HCT116 (cell line): ENCODE measurements at regions not wholly inside any gene's neighbourhood (a gene's known extent, or its start where the extent isn't known, plus 50 kb on each side); places are given as distances from the start of the nearest gene placed in this dataset.

Source experiments
- ATAC-seq: fragments of 200-7000 bp; cut with Tn5 transposase; 2 replicates; pipeline ENCODE4 v1.9.1; 2020; ENCODE audit warnings: mild to moderate bottlenecking, moderate library complexity
- BruUV-seq: library from RNA; stranded (reverse); fragments of 400-500 nt; replicated peaks from 2 replicates; lab custom pipeline; 2021; lab: Mats Ljungman, UMichigan
- CTCF ChIA-PET: fragments of 300-600 bp; sonication (Branson Sonifier 250); formaldehyde crosslinking; loops from one replicate; lab custom pipeline; 2021; ENCODE audit warnings: antibody characterized with exemption; lab: Charles Lee
- POLR2A ChIA-PET: fragments of 300-600, 350-600 bp; sonication (Branson Sonifier 250); formaldehyde crosslinking; loops from one replicate; lab custom pipeline; 2021; ENCODE audit warnings: antibody characterized with exemption; lab: Charles Lee
- RAD21 ChIA-PET, 2 experiments: fragments of 300-600 bp; sonication (Branson Sonifier 250); formaldehyde crosslinking; loops; one replicate each; lab custom pipeline; 2023; ENCODE audit warnings: low total read pairs in 2 of 2; ENCODE audit not compliant: uncharacterized antibody in 2 of 2, unreplicated experiment in 2 of 2, low non-redundant PET in 1 of 2; lab: Charles Lee
- DNase-seq: peaks from one replicate; pipeline ENCODE4 v3.0.0-alpha.2; 2010; ENCODE audit warnings: low read depth, low spot score
- H2AFZ ChIP-seq: fragments of 200-600 bp; shearing (Covaris generic), sonication (generic); 2 replicates; pipeline ENCODE4 v1.6.1; 2017; ENCODE audit warnings: low read depth, mixed run types, mixed read lengths, antibody characterized with exemption, low read length; ENCODE audit not compliant: poor library complexity, severe bottlenecking
- H3K27ac ChIP-seq: 2 replicates; pipeline ENCODE4 v1.5.1; 2012; ENCODE audit warnings: low read depth, low read length
- H3K27me3 ChIP-seq: fragments of 200-600 bp; sonication (generic); 2 replicates; pipeline ENCODE4 v1.6.1; 2016; ENCODE audit warnings: mixed run types, low read length, mixed read lengths; ENCODE audit not compliant: insufficient read depth
- H3K36me3 ChIP-seq, 2 experiments: fragments of 200-500 bp in 1 of 2; fragments of 200-600 bp in 1 of 2; sonication (Bioruptor generic) in 1 of 2; sonication (generic) in 1 of 2; 2 replicates each; pipeline versions ENCODE4 v1.5.1 to v1.6.1; 2014 to 2016; ENCODE audit warnings: low read length in 2 of 2, inconsistent platforms in 1 of 2, mixed read lengths in 1 of 2, mixed run types in 1 of 2; ENCODE audit not compliant: insufficient read depth in 2 of 2, control insufficient read depth in 1 of 2
- H3K4me1 ChIP-seq, 2 experiments: fragments of 200-600 bp in 1 of 2; sonication (generic) in 1 of 2; 2 replicates each; pipeline versions ENCODE4 v1.5.1 to v1.6.1; 2012 to 2017; ENCODE audit warnings: low read length in 2 of 2, inconsistent platforms in 1 of 2, mild to moderate bottlenecking in 1 of 2, mixed read lengths in 1 of 2, mixed run types in 1 of 2, moderate library complexity in 1 of 2; ENCODE audit not compliant: insufficient read depth in 2 of 2, control insufficient read depth in 1 of 2
- H3K4me2 ChIP-seq: fragments of 200-600 bp; sonication (generic); 2 replicates; pipeline ENCODE4 v1.6.1; 2017; ENCODE audit warnings: mixed run types, low read length, mixed read lengths
- H3K4me3 ChIP-seq, 2 experiments: fragments of 200-600 bp in 1 of 2; sonication (generic) in 1 of 2; replicated peaks in 1 of 2; 2 replicates each; pipeline ENCODE4 v1.5.1; 2011 to 2016; ENCODE audit warnings: low read length in 2 of 2, control low read depth in 1 of 2, low read depth in 1 of 2, mild to moderate bottlenecking in 1 of 2, mixed read lengths in 1 of 2, mixed run types in 1 of 2
- H3K79me2 ChIP-seq: fragments of 200-600 bp; sonication (generic); 2 replicates; pipeline ENCODE4 v1.6.1; 2017; ENCODE audit warnings: mild to moderate bottlenecking, mixed run types, low read length, moderate library complexity, mixed read lengths; ENCODE audit not compliant: insufficient read depth
- H3K9ac ChIP-seq: fragments of 200-600 bp; sonication (generic); 2 replicates; pipeline ENCODE4 v1.6.1; 2016; ENCODE audit warnings: low read length, mixed read lengths
- H3K9me2 ChIP-seq: fragments of 200-600 bp; sonication (generic), shearing (Covaris generic); 2 replicates; pipeline ENCODE4 v1.6.1; 2017; ENCODE audit warnings: mixed run types, mild to moderate bottlenecking, moderate library complexity; ENCODE audit not compliant: insufficient read depth
- H3K9me3 ChIP-seq, 2 experiments: fragments of 200-500 bp in 1 of 2; fragments of 200-600 bp in 1 of 2; sonication (Bioruptor generic) in 1 of 2; sonication (generic) in 1 of 2; 2 replicates each; pipeline ENCODE4 v1.6.1; 2014 to 2017; ENCODE audit warnings: low read length in 2 of 2, mixed read lengths in 2 of 2, inconsistent platforms in 1 of 2, low read depth in 1 of 2, mild to moderate bottlenecking in 1 of 2, mixed run types in 1 of 2, moderate library complexity in 1 of 2; ENCODE audit not compliant: control insufficient read depth in 1 of 2, insufficient read depth in 1 of 2
- H4K20me1 ChIP-seq: fragments of 200-600 bp; sonication (generic), shearing (Covaris generic); 2 replicates; pipeline ENCODE4 v1.6.1; 2017; ENCODE audit warnings: mixed run types, mild to moderate bottlenecking, moderate library complexity; ENCODE audit not compliant: insufficient read depth
- ATF3 ChIP-seq: IDR thresholded peaks from 2 replicates; pipeline ENCODE4 v1.6.1; 2012
- CBX3 ChIP-seq: IDR thresholded peaks from 2 replicates; pipeline ENCODE4 v1.6.1; 2012; ENCODE audit warnings: low read depth
- CEBPB ChIP-seq: IDR thresholded peaks from 2 replicates; pipeline ENCODE4 v1.6.1; 2012; ENCODE audit warnings: low read depth
- EGR1 ChIP-seq: IDR thresholded peaks from 2 replicates; pipeline ENCODE4 v1.6.1; 2012; ENCODE audit warnings: low read depth
- ELF1 ChIP-seq: IDR thresholded peaks from 2 replicates; pipeline ENCODE4 v1.6.1; 2012; ENCODE audit warnings: low read depth, borderline replicate concordance
- EZH2 ChIP-seq: fragments of 200-600 bp; sonication (generic); IDR thresholded peaks from 2 replicates; pipeline ENCODE4 v1.6.1; 2017; ENCODE audit warnings: antibody characterized with exemption, mixed run types
- EZH2phosphoT487 ChIP-seq: fragments of 200-600 bp; IDR thresholded peaks from 2 replicates; pipeline ENCODE4 v1.6.1; 2018; ENCODE audit warnings: antibody characterized with exemption, borderline replicate concordance
- FOSL1 ChIP-seq: IDR thresholded peaks from 2 replicates; pipeline ENCODE4 v1.6.1; 2012; ENCODE audit warnings: low read depth
- MAX ChIP-seq: IDR thresholded peaks from 2 replicates; pipeline ENCODE4 v1.6.1; 2012
- POLR2A ChIP-seq: IDR thresholded peaks from 2 replicates; pipeline ENCODE4 v1.7.0; 2011; ENCODE audit warnings: borderline replicate concordance; ENCODE audit not compliant: insufficient read depth, insufficient read length; ENCODE audit errors: extremely low read depth
- SIN3A ChIP-seq: IDR thresholded peaks from 2 replicates; pipeline ENCODE4 v1.6.1; 2012; ENCODE audit warnings: low read depth
- TCF7L2 ChIP-seq: IDR thresholded peaks from 2 replicates; pipeline ENCODE4 v1.7.0; 2011; ENCODE audit warnings: borderline replicate concordance, inconsistent platforms; ENCODE audit not compliant: insufficient read depth, insufficient read length; ENCODE audit errors: extremely low read depth
- YY1 ChIP-seq: IDR thresholded peaks from 2 replicates; pipeline ENCODE4 v1.6.1; 2011; ENCODE audit warnings: low read length, low read depth, moderate library complexity, mild to moderate bottlenecking; ENCODE audit not compliant: insufficient replicate concordance; ENCODE audit errors: extremely low read depth
- ZBTB33 ChIP-seq: IDR thresholded peaks from 2 replicates; pipeline ENCODE4 v1.6.1; 2011; ENCODE audit warnings: mild to moderate bottlenecking, low read length, moderate library complexity; ENCODE audit not compliant: insufficient replicate concordance; ENCODE audit errors: extremely low read depth
- ZFX ChIP-seq: fragments of 450-650 bp; IDR thresholded peaks from 2 replicates; pipeline ENCODE4 v1.6.1; 2017
- ZNF274 ChIP-seq: fragments of 200-500 bp; sonication (Bioruptor generic); IDR thresholded peaks from 2 replicates; pipeline ENCODE4 v1.6.1; 2014; ENCODE audit warnings: mild to moderate bottlenecking, low read depth, low read length, inconsistent platforms
- intact Hi-C: fragments of 100-400 bp; cut with micrococcal nuclease; formaldehyde crosslinking; loops from 2 replicates; pipeline ENCODE4 v1.10.0; 2022

- TF ChIP-seq EZH2 (no peak), ZNF274 (no peak)
Measured at GRCh38 chr10:5588080-5588453, 63.3 kb downstream of the CALML3 start (continued).

GRCh38 chr10:5588603-5589002, 63.8 kb downstream of the CALML3 start:
- CTCF ChIA-PET, result no interaction called here
- intact Hi-C loops, result no loop called here
- H3K27ac ChIP-seq, result no peak overlapping the region

More at GRCh38 chr10:5588603-5589002, 63.8 kb downstream of the CALML3 start:
- Histone ChIP-seq H4K20me1 (no peaks in the 10 kb centered on the region), H3K27me3 (no peaks in the 10 kb centered on the region), H2AFZ (no peak overlapping the region), H3K9ac (no peak overlapping the region), H3K4me3 (no peak overlapping the region), H3K79me2 (no peaks in the 10 kb centered on the region), H3K9me2 (no peaks in the 10 kb centered on the region), H3K36me3 (no peaks in the 10 kb centered on the region), H3K9me3 (no peaks in the 10 kb centered on the region), H3K4me2 (no peak overlapping the region), H3K4me1 (peaks cover 7 to 41% of the 10 kb centered on the region in 2 experiments)
- no TSS peak for BruUV-seq
- TF ChIP-seq CEBPB (no peak), ZNF274 (no peak), ZBTB33 (no peak), MAX (no peak), ATF3 (no peak), CBX3 (no peak), SIN3A (no peak), ELF1 (no peak), YY1 (no peak), POLR2A (no peak), EGR1 (no peak), FOSL1 (no peak), ZFX (no peak), EZH2phosphoT487 (no peak), TCF7L2 (no peak)
- no peak for ATAC-seq
- RAD21 ChIA-PET, result no interaction called here
- DNase-seq, result no peak
- POLR2A ChIA-PET, result no interaction called here
